CD14-positive monocyte (primary cell): ENCODE measurements at regions not wholly inside any gene's neighbourhood (a gene's known extent, or its start where the extent isn't known, plus 50 kb on each side); places are given as distances from the start of the nearest gene placed in this dataset.

Experiments
- DNase-seq, 3 donors: peaks; one replicate each; pipeline ENCODE4 v3.0.0-alpha.2; 2011 to 2022
- H2AFZ ChIP-seq: 2 replicates; pipeline ENCODE4 v1.6.0; 2012; ENCODE audit warnings: mild to moderate bottlenecking, low read depth, low read length, inconsistent platforms; ENCODE audit not compliant: insufficient read depth, poor library complexity, severe bottlenecking
- H3K27ac ChIP-seq, 2 donors: 1 replicate in 1 of 2; 2 replicates in 1 of 2; pipeline ENCODE4 v1.5.1; 2012 to 2013; ENCODE audit warnings: low read length in 2 of 2, control low read depth in 1 of 2, inconsistent platforms in 1 of 2, low read depth in 1 of 2, mild to moderate bottlenecking in 1 of 2
- H3K27me3 ChIP-seq, 2 donors: one replicate each; pipeline versions ENCODE4 v1.6.0 to v1.6.1; 2011 to 2013; ENCODE audit warnings: low read length in 2 of 2; ENCODE audit not compliant: control insufficient read depth in 2 of 2, insufficient read depth in 2 of 2
- H3K36me3 ChIP-seq, 2 donors: replicated peaks in 1 of 2; 1 replicate in 1 of 2; 2 replicates in 1 of 2; pipeline versions ENCODE4 v1.5.1 to v1.6.1; 2012 to 2013; ENCODE audit warnings: low read length in 2 of 2, control low read depth in 1 of 2, inconsistent platforms in 1 of 2, mild to moderate bottlenecking in 1 of 2; ENCODE audit not compliant: insufficient read depth in 2 of 2, control insufficient read depth in 1 of 2
- H3K4me1 ChIP-seq, 2 donors: 1 replicate in 1 of 2; 2 replicates in 1 of 2; pipeline versions ENCODE4 v1.5.1 to v1.6.1; 2012 to 2013; ENCODE audit warnings: low read length in 2 of 2, control low read depth in 1 of 2, inconsistent platforms in 1 of 2, mild to moderate bottlenecking in 1 of 2, moderate library complexity in 1 of 2; ENCODE audit not compliant: insufficient read depth in 2 of 2, control insufficient read depth in 1 of 2
- H3K4me2 ChIP-seq: replicated peaks from 2 replicates; pipeline ENCODE3; 2012; ENCODE audit warnings: low read length, moderate library complexity, mild to moderate bottlenecking; ENCODE audit not compliant: poor library complexity, severe bottlenecking; ENCODE audit errors: extremely low read depth
- H3K4me3 ChIP-seq, 3 experiments: fragments of 200-600 bp in 1 of 3; sonication (generic) in 1 of 3; replicated peaks in 1 of 3; 1 replicate in 2 of 3; 2 replicates in 1 of 3; pipeline ENCODE4 v1.5.1; 2011 to 2013; ENCODE audit warnings: low read length in 3 of 3, mild to moderate bottlenecking in 3 of 3, control low read depth in 2 of 3, low read depth in 2 of 3, inconsistent platforms in 1 of 3, moderate library complexity in 1 of 3
- H3K79me2 ChIP-seq: 2 replicates; pipeline ENCODE4 v1.6.0; 2012; ENCODE audit warnings: mild to moderate bottlenecking, control low read depth, inconsistent platforms, low read length, moderate library complexity; ENCODE audit not compliant: insufficient read depth
- H3K9ac ChIP-seq: 2 replicates; pipeline ENCODE4 v1.6.0; 2017; ENCODE audit warnings: low read length, mild to moderate bottlenecking; ENCODE audit not compliant: insufficient read depth, poor library complexity, severe bottlenecking
- H3K9me3 ChIP-seq, 2 donors: replicated peaks in 1 of 2; 1 replicate in 1 of 2; 2 replicates in 1 of 2; pipeline versions ENCODE4 v1.5.1 to v1.6.1; 2012 to 2013; ENCODE audit warnings: low read length in 2 of 2, control low read depth in 1 of 2; ENCODE audit not compliant: control insufficient read depth in 1 of 2, insufficient read depth in 1 of 2
- H4K20me1 ChIP-seq: 2 replicates; pipeline ENCODE4 v1.6.0; 2012; ENCODE audit warnings: mild to moderate bottlenecking, low read length, control low read depth, moderate library complexity; ENCODE audit not compliant: insufficient read depth
- H3K27ac Mint-ChIP-seq, 7 donors: one replicate each; pipeline ENCODE4 v1.8.0; 2020; ENCODE audit warnings: mild to moderate bottlenecking in 7 of 7, mixed read lengths in 7 of 7, moderate library complexity in 6 of 7, inconsistent platforms in 2 of 7
- H3K27me3 Mint-ChIP-seq, 3 donors: one replicate each; pipeline ENCODE4 v1.8.0; 2021 to 2022; ENCODE audit warnings: low read depth in 3 of 3, mild to moderate bottlenecking in 3 of 3, mixed read lengths in 3 of 3, moderate library complexity in 3 of 3, inconsistent platforms in 1 of 3
- H3K36me3 Mint-ChIP-seq, 2 donors: one replicate each; pipeline ENCODE4 v1.8.0; 2020; ENCODE audit warnings: mixed read lengths in 2 of 2, inconsistent platforms in 1 of 2, mild to moderate bottlenecking in 1 of 2
- H3K4me1 Mint-ChIP-seq: one replicate; pipeline ENCODE4 v1.8.0; 2020; ENCODE audit warnings: mild to moderate bottlenecking, mixed read lengths
- H3K4me3 Mint-ChIP-seq, 2 donors: one replicate each; pipeline ENCODE4 v1.8.0; 2020; ENCODE audit warnings: mild to moderate bottlenecking in 2 of 2, mixed read lengths in 2 of 2, moderate library complexity in 1 of 2
- H3K9me3 Mint-ChIP-seq, 7 donors: one replicate each; pipeline ENCODE4 v1.8.0; 2020 to 2022; ENCODE audit warnings: mixed read lengths in 7 of 7, mild to moderate bottlenecking in 6 of 7, moderate library complexity in 6 of 7, inconsistent platforms in 2 of 7
- CTCF ChIP-seq: fragments of 200-600 bp; IDR thresholded peaks from one replicate; pipeline ENCODE4 v1.8.0; 2022; ENCODE audit warnings: antibody characterized with exemption, mild to moderate bottlenecking
- WGBS: methylation state at CpG from one replicate; pipeline ENCODE4 v1.1.5; 2013; ENCODE audit warnings: missing lambda C conversion rate; ENCODE audit not compliant: insufficient coverage; 5-methylcytosine and 5-hydroxymethylcytosine counted together
- intact Hi-C, 2 donors: fragments of 100-400 bp; cut with micrococcal nuclease; formaldehyde crosslinking; loops; one replicate each; pipeline versions ENCODE4 v1.15.0 to v1.15.1; 2023

- Histone ChIP-seq H3K27ac (no peak overlapping the region), H3K36me3 (no peaks in the 10 kb centered on the region), H3K79me2 (no peaks in the 10 kb centered on the region), H3K9ac (no peak overlapping the region), H3K9me3 (peaks cover 9 to 14% of the 10 kb centered on the region in 2 donors), H3K4me1 (no peaks in the 10 kb centered on the region), H3K4me2 (no peak overlapping the region), H2AFZ (no peak overlapping the region), H3K27me3 (no peaks in the 10 kb centered on the region), H4K20me1 (no peaks in the 10 kb centered on the region), H3K4me3 (no peak overlapping the region)
- intact Hi-C loops = no loop called here
- DNase-seq = no peak
- H3K27me3 Mint-ChIP-seq = no peaks in the 10 kb centered on the region
- no peak overlapping the region for H3K27ac Mint-ChIP-seq
- no peaks in the 10 kb centered on the region for H3K36me3 Mint-ChIP-seq
- no CpG with 5 or more reads among the region's 2 CpGs for WGBS
- H3K9me3 Mint-ChIP-seq = peaks cover 2 to 28% (median 6%) of the 10 kb centered on the region in 7 donors
- no peak overlapping the region for H3K4me3 Mint-ChIP-seq
- H3K4me1 Mint-ChIP-seq = no peaks in the 10 kb centered on the region
- no peak for TF ChIP-seq CTCF
Observed at GRCh38 chr15:46110755-46111154, 475.9 kb downstream of the SQOR start.

- Histone ChIP-seq H3K4me2 (no peak overlapping the region), H3K27ac (no peak overlapping the region), H3K4me1 (no peaks in the 10 kb centered on the region), H3K36me3 (no peaks in the 10 kb centered on the region), H3K9ac (no peak overlapping the region), H4K20me1 (no peaks in the 10 kb centered on the region), H2AFZ (no peak overlapping the region), H3K4me3 (no peak overlapping the region), H3K9me3 (peaks cover 9 to 14% of the 10 kb centered on the region in 2 donors), H3K27me3 (no peaks in the 10 kb centered on the region), H3K79me2 (no peaks in the 10 kb centered on the region)
- peaks cover 2 to 28% (median 6%) of the 10 kb centered on the region in 7 donors for H3K9me3 Mint-ChIP-seq
- no peak for DNase-seq
- no peak overlapping the region for H3K4me3 Mint-ChIP-seq
- H3K36me3 Mint-ChIP-seq = no peaks in the 10 kb centered on the region
- H3K27me3 Mint-ChIP-seq = no peaks in the 10 kb centered on the region
- no peak overlapping the region for H3K27ac Mint-ChIP-seq
- no peak for TF ChIP-seq CTCF
- WGBS = 81% methylated on average over 3 of the region's 3 CpGs
- intact Hi-C loops = no loop called here
- H3K4me1 Mint-ChIP-seq = no peaks in the 10 kb centered on the region
Observed at GRCh38 chr15:46111730-46112129, 476.9 kb downstream of the SQOR start.
